ENCODE measurements at regions not wholly inside any gene's neighbourhood (a gene's known extent, or its start where the extent isn't known, plus 50 kb on each side); places are given as distances from the start of the nearest gene placed in this dataset.
"Not testable (repeated sequence)": the region's sequence is repeated elsewhere in the genome, so short reads cannot be mapped to it uniquely, and the experiment has no call there.

DNA sequence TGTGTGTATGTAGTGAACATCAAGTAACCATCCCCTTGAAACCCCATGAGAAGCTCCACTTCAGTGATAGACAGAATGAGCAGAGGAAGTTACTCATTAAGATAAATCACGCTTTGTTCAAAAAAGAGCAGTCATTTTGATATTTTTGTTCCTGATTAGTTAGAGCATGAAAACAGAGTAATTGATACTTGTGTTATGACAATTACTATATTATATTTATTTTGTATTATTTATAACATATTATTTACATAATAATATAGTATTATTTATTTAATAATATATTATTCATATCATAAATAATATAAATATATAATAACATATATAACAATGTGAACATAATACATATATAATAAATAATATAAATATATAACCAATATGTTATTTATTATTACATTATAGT is 580.9 kb downstream of the SOX5 start:
- no peak for DNase-seq (ENCODE audit: low spot score)

GRCh38 chr12:23375621-23376020 is 573.8 kb downstream of the SOX5 start:
- no peak for DNase-seq (ENCODE audit: low spot score)

DNA sequence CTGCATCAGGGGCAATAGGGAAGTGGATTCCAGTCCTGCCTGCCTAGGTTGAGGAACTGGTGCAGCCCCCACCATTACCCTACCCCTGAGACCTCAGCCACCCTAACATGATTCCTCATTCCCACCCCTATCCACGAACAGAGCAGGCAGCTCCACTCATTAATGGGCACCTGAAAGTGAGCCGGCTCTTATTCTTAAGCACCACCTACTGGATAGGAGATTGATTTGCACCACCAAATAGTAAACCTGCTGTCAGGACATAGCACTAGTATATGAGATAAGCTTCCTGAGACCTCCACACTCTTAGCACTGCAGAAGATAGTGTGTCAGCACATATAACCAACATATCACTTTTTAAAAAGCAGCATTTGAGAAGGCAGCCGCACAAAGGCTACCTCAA is 573.2 kb downstream of the SOX5 start:
- no peak for DNase-seq (ENCODE audit: low spot score)

DNA sequence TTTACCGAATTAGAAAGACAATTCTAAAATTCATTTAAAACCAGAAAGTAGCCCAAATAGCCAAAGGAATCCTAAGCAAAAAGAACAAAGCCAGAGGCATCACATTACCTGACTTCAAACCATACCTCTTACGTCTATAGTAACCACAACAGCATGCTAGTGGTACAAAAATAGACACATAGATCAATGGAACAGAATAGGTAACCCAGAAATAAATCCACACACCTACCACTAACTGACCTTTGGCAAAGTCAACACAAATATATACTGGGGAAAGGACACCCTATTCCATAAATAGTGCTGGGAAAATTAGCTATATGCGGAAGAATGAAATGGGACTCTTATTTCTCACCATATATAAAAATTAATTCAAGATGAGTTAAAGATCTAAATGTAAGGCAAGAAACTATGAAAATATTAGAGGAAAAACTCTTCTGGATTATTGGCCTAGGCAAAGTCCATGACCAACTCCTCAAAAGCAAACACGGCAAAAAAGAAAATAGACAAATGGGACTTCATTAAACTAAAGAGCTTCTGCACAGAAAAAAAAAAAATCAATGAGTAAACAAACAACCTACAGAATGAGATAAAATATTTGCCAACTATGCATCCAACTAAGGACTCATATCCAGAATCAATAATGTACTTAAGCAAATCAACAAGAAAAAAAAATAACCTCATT is 568.9 kb downstream of the SOX5 start:
- DNase-seq (ENCODE audit: low spot score) = no peak

DNA sequence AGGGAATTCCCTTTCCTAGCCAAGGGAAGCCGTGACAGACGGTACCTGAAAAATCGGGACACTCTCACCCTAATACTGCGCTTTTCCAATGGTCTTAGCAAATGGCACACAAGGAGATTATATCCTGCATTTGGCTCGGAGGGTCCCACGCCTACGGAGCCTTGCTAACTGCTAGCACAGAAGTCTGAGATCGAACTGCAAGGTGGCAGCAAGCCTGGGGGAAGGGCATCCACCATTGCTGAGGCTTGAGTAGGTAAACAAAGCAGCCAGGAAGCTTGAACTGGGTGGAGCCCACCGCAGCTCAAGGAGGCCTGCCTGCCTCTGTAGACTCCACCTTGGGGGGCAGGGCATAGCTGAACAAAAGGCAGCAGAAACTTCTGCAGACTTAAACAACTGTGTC is 560.6 kb downstream of the SOX5 start:
- not testable (repeated sequence) for DNase-seq (ENCODE audit: low spot score)

DNA sequence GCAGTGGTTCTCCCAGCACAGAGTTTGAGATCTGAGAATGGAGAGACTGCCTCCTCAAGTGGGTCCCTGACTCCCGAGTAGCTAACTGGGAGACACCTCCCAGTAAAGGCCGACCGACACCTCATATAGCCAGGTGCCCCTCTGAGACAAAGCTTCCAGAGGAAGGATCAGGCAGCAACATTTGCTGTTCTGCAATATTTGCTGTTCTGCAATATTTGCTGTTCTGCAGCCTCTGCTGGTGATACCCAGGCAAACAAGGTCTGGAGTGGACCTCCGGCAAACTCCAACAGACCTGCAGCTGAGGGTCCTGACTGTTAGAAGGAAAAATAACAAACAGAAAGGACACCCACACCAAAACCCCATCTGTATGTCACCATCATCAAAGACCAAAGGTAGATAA is 560.2 kb downstream of the SOX5 start:
- DNase-seq (ENCODE audit: low spot score) = not testable (repeated sequence)

DNA sequence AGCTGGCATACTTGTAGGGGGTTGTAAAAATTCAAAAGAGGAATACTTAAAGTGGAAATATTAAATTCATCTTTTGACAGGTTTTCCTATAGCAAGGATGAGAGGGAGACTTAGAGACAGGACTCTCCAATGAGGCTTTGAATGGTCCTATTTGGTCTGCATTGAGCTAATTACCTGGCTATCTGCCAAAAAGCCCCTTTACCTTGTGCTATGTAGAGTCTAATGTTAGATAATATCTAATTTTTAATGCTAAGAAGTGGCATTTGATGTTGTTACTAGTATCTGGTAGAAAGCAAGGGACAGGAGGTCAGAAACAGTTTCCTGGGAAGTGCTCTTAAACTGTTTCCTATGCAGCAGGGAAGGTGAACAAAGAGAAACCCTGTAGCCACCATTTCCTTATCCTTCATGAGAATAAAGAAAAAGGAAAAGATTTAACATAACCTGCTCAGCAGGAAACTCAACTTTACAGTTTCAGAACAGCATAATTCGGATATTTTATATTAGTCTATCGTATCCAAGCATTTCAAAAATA is 550.0 kb downstream of the SOX5 start:
- no peak for DNase-seq (ENCODE audit: low spot score)

- DNase-seq (ENCODE audit: low spot score) = no peak
Measured at GRCh38 chr12:23415180-23415579, 534.3 kb downstream of the SOX5 start.

- DNase-seq (ENCODE audit: low spot score) = no peak
Measured at GRCh38 chr12:23421556-23421955, 527.9 kb downstream of the SOX5 start.

GRCh38 chr12:23423097-23423687 is 526.3 kb downstream of the SOX5 start:
- no peak for DNase-seq (ENCODE audit: low spot score)

- no peak for DNase-seq (ENCODE audit: low spot score)
Measured at GRCh38 chr12:23423796-23424195, 525.7 kb downstream of the SOX5 start.

DNA sequence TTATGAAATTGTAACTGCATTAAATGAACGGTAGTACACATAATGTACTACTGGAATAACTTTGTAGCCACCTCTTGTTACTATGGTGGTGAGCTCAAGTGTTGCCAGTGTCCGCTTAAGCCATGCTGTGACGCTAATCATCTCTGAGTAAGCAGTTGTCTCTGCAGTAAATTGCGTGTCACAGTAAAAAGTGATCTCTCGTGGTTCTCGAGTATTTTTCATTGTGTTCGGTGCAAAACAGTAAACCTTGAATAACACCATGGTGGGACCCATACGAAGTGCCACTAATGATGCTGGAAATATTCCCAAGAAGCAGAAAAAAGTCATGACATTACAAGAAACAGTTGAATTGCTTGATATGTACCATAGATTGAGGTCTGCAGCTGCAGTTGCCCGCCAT is 524.8 kb downstream of the SOX5 start:
- no peak for DNase-seq (ENCODE audit: low spot score)

DNA sequence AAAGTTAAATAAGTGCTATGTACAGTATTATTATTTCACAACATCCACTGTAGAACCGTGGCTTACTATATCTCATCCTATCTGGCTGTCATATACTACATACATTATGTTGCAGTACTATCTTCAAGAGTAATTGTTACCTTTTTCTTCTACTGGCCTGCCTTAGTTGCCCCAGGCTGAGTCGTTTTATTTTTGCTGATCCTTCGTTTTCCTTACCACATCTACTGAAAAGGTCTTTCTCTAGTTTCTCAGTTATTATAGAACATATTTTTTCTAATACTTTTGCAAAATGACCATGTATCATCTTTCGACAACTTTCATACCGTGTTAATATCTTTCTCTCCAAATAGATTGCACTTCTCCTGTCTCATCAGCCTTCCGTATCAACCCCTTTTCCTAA is 523.1 kb downstream of the SOX5 start:
- no peak for DNase-seq (ENCODE audit: low spot score)

DNA sequence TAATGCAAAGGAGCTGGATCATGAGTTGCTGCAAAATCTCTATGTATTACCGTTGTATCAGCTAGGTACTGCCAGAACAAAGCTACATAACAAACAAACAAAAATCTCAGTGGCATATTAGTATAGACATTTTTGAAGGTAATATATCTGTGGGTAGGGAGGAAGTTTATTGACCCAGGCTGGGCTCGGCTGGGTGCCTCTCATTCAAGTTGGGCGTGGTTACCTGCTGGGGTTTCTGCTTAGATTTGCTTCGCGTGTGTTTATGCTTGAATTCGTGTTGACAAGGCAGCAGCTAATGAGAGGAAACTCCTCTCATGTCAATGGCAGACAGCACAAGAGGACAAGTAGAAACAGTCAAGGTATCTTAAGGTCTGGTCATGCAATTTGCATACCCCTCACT is 520.7 kb downstream of the SOX5 start:
- DNase-seq (ENCODE audit: low spot score) = no peak

GRCh38 chr12:23431006-23431405 is 518.5 kb downstream of the SOX5 start:
- DNase-seq (ENCODE audit: low spot score) = no peak

DNA sequence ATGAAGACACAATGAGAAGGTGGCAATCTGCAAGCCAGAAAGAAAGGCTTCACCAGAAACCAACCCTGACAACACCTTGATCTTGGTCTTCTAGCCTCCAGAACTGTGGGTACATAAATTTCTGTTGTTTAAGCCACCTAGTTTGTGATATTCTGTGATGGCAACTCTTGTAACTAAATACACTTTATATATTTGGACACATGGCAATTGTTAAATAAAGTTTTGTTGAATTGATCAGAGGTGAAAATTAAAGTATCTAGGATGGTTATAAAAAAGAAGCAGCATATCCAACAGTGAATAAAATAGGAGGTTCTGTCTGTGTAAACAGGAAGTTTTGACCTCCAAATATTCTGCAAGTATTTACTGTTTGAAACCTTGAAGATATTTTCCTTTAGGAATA is 516.3 kb downstream of the SOX5 start:
- DNase-seq (ENCODE audit: low spot score) = no peak

DNA sequence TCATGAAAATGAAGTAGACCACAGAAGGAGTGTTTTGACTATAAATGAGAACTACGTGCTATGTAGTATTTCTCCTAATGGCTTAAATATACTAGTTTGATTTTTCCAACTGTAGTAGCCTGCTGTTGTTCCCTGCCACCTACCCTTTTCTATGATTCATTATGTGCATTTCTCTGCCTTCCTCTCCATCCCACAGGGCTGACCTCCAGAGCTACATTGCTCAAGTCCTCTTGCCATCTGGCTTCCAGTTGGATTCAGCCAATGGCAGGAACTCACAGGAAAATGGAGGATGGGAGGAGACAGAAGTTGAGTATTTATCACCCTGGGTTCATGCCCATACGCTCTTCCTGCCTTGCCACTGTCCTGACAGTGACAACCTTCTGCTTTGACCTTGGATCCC is 515.3 kb downstream of the SOX5 start:
- no peak for DNase-seq (ENCODE audit: low spot score)

DNA sequence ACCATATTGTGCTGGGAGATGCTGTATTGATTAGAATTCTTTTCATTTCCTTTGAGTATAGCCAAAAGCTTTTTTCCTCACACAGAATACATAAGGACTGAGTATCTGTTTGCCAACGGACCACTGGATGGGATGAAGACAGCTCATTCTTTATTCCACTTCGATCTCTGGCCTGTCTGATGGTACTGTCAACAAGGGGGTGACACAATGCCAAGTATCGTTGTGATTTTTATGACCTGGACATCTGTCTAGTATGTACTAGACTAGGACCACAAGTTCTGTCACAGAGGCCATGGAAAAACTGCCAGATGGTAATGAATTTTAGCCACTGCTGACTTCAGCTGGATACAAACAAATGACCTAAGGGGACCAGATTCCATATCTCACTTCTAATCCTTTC is 502.7 kb downstream of the SOX5 start:
- no peak for DNase-seq (ENCODE audit: low spot score)

GRCh38 chr12:23450810-23451209 is 498.7 kb downstream of the SOX5 start:
- no peak for DNase-seq (ENCODE audit: low spot score)

DNA sequence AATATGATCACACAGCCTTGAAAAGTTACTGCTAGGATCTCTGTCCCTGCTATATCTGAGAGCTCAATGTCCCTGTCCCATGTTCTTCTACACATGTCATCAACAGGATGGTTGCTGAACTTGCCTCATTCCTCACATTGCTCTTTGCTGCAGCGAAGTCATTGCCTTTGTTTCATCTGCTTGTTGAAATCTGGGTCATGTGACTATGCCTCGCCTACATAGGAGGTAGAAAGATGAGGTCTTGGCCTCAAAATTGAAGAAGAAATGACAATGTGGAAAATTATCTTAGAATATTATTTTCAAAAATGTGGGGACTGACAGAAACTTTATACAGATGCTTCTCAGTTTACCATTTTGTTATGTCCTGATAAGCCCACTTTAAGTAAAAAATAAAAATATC is 494.2 kb downstream of the SOX5 start:
- DNase-seq (ENCODE audit: low spot score) = no peak

- DNase-seq (ENCODE audit: low spot score) = no peak
Measured at GRCh38 chr12:23458640-23459039, 490.8 kb downstream of the SOX5 start.

DNA sequence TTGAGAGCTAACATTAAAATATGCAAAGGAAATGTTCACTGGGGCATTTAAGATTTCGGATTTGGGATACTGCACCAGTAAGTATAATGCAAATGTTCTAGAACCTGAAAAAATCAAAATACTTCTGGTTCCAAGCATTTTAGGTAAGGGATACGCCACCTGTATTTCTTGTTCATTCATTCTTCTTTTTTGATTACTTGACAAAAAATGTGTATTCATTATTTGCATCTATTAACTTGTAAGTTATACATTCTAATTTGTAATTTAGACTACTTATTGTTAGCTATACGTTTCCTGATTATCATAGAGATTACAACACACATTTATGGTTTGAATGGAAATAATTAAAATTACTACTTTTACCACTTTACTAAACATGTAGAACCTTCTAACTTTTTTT is 486.9 kb downstream of the SOX5 start:
- DNase-seq (ENCODE audit: low spot score) = no peak

- no peak for DNase-seq (ENCODE audit: low spot score)
Measured at GRCh38 chr12:23463172-23463571, 486.3 kb downstream of the SOX5 start.

DNA sequence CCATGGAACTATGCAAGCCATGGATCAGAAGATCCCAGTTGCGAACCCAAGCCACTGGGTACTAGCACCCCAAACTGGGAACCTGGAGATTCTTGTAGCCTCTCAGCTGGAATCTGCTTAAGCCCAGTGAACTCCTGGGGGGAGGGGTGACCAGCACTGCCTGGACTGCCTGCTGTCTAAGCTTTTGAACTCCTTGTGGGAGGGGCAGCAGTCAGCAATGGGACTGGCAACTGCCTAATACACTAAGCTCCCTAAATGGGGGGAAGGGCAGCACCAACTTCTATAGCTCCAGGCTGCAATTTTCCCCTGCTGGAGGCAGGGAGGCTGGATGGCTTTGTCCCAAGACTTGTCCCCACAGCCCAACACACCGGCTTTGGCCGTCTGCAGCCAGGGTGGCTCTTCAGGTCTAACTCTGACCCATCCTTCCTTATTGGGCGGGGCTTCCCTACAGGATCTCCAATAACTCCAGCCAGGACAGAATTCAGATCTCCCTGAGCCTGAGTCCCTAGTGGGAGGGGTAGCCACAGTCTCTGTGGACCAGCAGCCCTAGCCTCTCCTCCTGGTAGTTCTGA is 485.1 kb downstream of the SOX5 start:
- no peak for DNase-seq (ENCODE audit: low spot score)

All from CD4-positive, alpha-beta T cell treated with Interleukin-2 at 100 ng/mL for 4 hours (primary cell).